ENCODE measurements at regions not wholly inside any gene's neighbourhood (a gene's known extent, or its start where the extent isn't known, plus 50 kb on each side); places are given as distances from the start of the nearest gene placed in this dataset.

DNA sequence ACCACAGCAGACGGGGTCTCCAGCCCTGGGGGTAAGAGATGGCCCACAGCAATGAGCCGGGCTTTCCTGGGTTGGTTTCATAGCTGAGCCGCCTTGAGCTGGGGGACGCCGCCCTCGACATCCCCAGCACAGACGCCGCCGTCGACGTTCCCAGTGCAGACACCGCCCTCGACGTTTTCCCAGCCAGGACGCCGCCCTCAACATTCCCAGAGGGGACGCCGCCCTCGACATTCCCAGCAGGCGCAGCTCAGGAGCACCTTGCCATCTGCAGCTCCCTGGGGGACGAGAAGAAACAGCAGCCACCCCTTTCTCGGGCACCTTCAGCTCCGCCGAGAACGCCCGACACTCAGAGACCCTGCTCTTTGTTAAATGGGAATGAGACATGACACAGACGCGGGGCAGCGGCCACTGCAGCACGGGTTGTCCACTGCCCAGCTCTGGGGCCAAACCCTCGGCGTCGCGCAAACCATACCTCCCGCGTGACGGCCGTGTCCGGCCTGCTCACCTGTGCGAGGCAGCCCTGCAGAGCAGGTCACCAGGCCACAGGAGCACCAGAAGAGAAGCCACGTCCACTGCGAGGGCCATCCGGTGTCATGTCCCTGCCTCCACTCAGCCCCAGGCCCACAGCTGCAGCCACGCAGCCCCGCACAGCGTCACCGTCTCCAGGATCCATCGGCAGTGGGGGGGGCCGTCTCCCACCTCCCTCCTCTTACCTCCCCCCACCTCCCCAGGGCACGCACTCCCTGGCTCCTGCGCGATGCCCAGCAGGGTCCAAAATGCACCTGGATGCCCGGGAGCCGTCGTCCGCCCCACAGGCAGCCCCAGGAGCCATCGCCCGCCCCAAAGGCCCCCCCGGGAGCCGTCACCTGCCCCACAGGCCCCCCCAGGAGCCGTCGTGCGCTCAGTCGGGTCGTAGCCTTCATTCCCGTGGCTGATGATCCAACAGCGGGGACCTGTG is 77.4 kb upstream of the GALNT9 start:
- no peak overlapping the region for H3K4me3 Mint-ChIP-seq
- H3K9me3 Mint-ChIP-seq = no peaks in the 10 kb centered on the region
- no peak overlapping the region for H3K27ac Mint-ChIP-seq
- DNase-seq (ENCODE audit: low spot score in 2 of 2) (no peak), ATAC-seq (ENCODE audit: low read depth) (no peak)
- H3K4me1 Mint-ChIP-seq = peaks cover 4% of the 10 kb centered on the region
- H3K36me3 Mint-ChIP-seq = no peaks in the 10 kb centered on the region
- peaks cover 15% of the 10 kb centered on the region for H3K27me3 Mint-ChIP-seq

DNA sequence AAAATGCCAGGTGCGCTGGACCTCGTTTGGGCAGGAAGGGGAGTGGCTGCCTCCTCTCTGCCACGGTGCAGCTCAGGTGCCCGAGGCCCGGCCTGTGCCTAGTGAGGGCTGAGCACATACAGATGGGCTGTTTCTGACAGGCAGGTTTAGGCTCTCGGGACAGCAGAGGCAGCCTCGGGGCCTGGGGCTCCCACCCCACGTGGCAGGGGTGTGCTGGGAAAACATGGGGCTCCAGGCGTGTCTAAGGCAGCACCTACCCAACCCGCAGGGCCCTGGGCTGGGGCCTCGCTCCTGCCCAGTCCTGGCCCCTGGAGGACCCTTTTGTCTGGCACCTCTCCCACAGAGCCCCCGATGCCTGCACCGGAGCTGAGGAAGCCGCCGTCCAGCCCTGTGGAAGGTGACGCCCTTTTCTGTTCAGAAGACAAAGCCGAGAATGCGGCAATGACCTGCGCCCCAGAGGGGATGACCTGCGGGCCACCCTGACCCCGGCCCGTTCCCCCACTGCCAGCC is 76.4 kb upstream of the GALNT9 start:
- no peaks in the 10 kb centered on the region for H3K9me3 Mint-ChIP-seq
- no peaks in the 10 kb centered on the region for H3K36me3 Mint-ChIP-seq
- DNase-seq (ENCODE audit: low spot score in 2 of 2) (no peak), ATAC-seq (ENCODE audit: low read depth) (no peak)
- H3K27me3 Mint-ChIP-seq = peaks cover 24% of the 10 kb centered on the region
- H3K4me1 Mint-ChIP-seq = peaks cover 2% of the 10 kb centered on the region
- no peak overlapping the region for H3K27ac Mint-ChIP-seq
- H3K4me3 Mint-ChIP-seq = no peak overlapping the region

DNA sequence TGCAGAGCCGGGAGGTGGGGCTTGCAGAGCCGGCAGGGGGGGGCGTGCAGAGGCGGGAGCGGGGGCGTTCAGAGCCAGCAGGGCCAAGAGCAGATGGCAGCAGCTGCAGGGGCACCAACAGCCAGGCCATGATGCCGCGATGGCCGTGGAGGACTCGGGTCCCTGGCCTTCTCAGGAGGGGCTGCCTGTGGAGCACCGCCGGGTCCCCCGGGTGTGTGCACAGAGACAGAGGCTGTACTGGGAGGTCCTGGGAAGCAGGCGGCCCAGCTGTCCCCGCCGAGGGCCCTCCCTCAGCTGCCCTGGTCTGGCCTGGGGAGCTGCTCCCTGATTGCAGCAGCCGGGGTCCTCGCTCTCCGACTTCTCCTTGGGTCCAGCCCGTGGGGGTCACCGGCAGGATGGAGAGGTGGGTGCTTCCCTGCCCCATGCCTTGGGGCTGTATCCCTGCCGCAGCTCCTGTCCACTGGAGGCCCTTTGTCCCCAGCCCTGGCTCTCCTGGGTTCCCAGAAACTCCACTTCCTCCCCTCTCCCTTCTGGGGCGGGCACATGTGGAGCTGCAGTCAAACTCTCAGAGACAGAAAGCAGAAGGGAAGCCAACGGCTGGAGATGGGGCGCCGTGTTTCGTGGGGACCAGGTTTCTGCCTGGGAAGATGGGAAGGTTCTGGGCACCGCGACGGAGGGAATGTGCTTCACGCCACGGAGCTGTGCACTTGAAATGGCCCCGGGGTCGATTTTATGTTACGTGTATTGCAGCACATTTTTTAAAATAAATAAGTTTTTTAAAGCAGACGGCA is 75.8 kb upstream of the GALNT9 start:
- ATAC-seq (ENCODE audit: low read depth) = no peak
- Mint-ChIP-seq H3K27me3 (peaks cover 24% of the 10 kb centered on the region), H3K27ac (no peak overlapping the region), H3K36me3 (no peaks in the 10 kb centered on the region), H3K4me1 (peaks cover 2% of the 10 kb centered on the region), H3K9me3 (no peaks in the 10 kb centered on the region), H3K4me3 (no peak overlapping the region)
- no peak for DNase-seq (ENCODE audit: low spot score in 2 of 2)

DNA sequence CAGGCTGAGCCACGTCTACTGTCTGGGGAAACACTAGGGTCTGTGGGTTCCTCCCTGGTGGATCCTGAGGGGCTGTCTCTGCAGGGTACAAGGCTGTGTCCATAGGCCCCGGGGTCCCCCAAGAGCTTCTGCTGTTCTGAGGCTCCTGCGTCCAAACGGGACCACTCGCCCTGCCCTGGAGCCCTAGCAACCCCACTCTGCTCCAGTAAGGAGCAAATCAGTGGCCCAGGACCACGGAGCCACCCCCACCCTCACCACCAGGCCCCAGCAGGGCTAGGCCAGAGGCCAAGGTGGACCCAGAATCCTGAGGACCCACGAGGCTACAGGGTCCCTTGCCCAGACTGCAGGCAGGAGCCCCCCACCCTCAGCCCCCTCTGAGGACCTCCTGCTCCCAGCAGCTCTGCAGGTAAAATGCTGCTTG is 75.1 kb upstream of the GALNT9 start:
- Mint-ChIP-seq H3K9me3 (no peaks in the 10 kb centered on the region), H3K4me1 (peaks cover 2% of the 10 kb centered on the region), H3K36me3 (no peaks in the 10 kb centered on the region), H3K27me3 (peaks cover 24% of the 10 kb centered on the region), H3K27ac (no peak overlapping the region), H3K4me3 (no peak overlapping the region)
- DNase-seq (ENCODE audit: low spot score in 2 of 2) (no peak), ATAC-seq (ENCODE audit: low read depth) (no peak)

DNA sequence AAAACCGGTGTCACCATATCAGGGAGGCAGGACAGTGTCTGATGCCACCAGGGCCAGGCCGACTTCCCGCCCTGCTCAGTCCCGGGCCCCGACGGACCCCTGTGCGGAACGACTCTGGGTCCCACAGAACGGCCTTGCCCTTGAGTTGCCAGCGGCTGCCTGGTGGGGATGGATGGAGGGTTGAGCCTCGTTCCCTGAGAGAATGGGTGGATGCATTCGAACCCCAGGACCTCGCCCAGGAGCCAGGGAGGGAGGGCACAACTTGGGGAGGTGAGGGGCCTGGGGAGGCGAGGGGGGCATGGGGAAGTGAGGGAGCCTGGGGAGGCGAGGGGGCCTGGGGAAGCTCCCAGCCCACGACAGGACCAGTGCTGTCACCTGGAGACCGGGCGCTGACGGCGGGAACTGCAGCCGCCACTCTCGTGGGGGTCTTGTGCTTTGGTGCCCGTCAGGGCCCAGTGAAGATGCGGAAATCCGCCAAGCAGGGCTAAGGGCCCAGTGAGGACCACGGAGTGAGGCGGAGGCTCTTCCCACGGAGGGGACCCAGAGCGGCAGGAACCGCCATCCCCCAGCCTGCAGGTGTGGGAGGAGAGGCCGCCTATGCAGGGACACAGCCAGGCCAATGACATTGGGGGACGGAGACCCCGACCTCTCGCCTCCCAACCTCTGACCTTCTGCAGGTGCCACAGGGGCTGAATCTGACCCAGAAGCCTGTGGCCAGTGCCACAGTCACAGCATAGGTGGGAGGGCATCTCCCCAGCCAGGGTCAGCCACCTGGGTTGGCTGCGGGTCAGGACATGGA is 74.4 kb upstream of the GALNT9 start:
- Mint-ChIP-seq H3K27me3 (peaks cover 24% of the 10 kb centered on the region), H3K4me3 (no peak overlapping the region), H3K4me1 (peaks cover 2% of the 10 kb centered on the region), H3K9me3 (no peaks in the 10 kb centered on the region), H3K27ac (no peak overlapping the region), H3K36me3 (no peaks in the 10 kb centered on the region)
- ATAC-seq (ENCODE audit: low read depth) (no peak), DNase-seq (ENCODE audit: low spot score in 2 of 2) (no peak)

DNA sequence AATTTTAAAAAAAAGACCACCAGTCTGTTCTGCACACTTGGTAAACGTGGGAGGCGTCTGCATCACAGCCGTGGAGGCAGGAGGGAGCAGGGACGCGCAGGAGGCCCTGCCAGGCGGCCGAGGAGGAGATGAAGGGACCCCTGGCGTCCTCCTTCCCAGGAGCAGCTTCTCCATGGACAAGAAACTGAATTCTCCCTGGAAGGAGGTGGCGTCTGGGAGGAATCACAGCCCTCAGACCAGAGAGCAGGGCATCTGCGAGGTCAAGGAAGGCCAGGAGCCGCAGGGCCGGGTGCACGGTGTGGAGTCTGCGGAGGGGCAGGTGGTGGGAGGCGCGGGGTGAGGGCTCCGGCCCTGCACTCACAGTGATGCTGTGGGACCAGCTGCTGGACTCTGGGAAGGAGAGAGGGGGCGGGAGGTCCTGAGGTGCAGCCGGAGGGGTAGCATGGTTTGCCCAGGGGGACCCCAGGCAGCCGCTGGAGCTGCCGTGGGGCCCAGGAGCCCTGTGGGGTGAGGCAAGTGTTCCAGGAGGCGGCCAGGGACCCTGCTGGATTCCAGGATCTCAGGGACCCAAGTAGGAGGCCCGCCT is 73.5 kb upstream of the GALNT9 start:
- Mint-ChIP-seq H3K4me1 (peaks cover 4% of the 10 kb centered on the region), H3K36me3 (no peaks in the 10 kb centered on the region), H3K27ac (no peak overlapping the region), H3K27me3 (peaks cover 30% of the 10 kb centered on the region), H3K4me3 (no peak overlapping the region), H3K9me3 (no peaks in the 10 kb centered on the region)
- no peak for DNase-seq (ENCODE audit: low spot score in 2 of 2)
- ATAC-seq (ENCODE audit: low read depth) = no peak

DNA sequence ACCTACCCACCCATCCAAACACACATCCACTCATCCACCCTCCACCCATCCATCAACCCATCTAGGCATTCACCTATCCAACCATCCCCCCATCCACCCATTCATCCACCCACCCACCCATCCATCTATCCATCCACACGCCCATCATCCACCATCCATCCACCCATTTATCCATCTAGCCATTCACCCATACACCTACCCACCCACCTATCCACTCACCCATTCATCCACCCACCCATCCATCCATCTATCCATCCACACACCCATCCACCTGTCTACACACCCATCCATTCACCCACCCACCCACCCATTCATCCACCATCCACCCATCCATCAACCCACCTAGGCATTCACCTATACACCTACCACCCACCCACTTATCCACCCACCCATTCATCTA is 72.6 kb upstream of the GALNT9 start:
- Mint-ChIP-seq H3K4me1 (peaks cover 9% of the 10 kb centered on the region), H3K27me3 (peaks cover 35% of the 10 kb centered on the region), H3K9me3 (no peaks in the 10 kb centered on the region), H3K27ac (no peak overlapping the region), H3K36me3 (no peaks in the 10 kb centered on the region), H3K4me3 (no peak overlapping the region)
- no peak for DNase-seq (ENCODE audit: low spot score in 2 of 2)
- ATAC-seq (ENCODE audit: low read depth) = no peak

DNA sequence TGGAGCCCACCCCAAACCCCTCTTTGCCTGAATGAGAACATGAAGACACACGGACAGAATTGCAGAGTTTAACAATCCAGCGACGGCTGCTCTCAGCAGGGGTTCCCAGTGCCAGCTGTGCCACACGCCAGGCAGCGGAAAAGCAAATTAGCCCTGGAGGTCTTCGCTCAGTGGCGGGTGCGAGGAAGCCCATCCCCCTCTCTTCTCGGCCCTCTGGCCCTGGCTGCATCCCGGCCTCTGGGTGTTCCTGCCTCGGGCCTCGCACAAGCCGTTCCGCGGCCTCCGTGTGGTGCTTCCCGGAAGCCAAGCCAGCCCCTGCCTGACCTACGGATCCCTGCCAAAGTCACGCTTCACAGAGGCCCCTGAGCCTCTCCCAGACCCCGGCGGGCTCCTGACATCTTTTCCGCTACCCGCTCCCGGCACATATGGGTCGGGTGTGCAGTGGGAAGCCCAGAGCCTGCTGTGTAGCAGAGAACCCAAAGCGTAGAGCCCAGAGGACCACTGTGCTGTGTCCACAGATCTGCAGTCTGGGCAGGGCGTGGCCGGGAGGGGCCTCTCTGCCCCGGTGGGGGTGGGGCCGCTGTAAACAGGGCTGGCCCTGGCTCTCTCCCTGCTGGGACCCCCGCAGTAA is 70.7 kb upstream of the GALNT9 start:
- H3K27ac Mint-ChIP-seq = no peak overlapping the region
- peaks cover 15% of the 10 kb centered on the region for H3K4me1 Mint-ChIP-seq
- no peak overlapping the region for H3K4me3 Mint-ChIP-seq
- H3K36me3 Mint-ChIP-seq = no peaks in the 10 kb centered on the region
- no peaks in the 10 kb centered on the region for H3K9me3 Mint-ChIP-seq
- H3K27me3 Mint-ChIP-seq = peaks cover 32% of the 10 kb centered on the region
- ATAC-seq (ENCODE audit: low read depth) = no peak
- no peak for DNase-seq (ENCODE audit: low spot score in 2 of 2)

DNA sequence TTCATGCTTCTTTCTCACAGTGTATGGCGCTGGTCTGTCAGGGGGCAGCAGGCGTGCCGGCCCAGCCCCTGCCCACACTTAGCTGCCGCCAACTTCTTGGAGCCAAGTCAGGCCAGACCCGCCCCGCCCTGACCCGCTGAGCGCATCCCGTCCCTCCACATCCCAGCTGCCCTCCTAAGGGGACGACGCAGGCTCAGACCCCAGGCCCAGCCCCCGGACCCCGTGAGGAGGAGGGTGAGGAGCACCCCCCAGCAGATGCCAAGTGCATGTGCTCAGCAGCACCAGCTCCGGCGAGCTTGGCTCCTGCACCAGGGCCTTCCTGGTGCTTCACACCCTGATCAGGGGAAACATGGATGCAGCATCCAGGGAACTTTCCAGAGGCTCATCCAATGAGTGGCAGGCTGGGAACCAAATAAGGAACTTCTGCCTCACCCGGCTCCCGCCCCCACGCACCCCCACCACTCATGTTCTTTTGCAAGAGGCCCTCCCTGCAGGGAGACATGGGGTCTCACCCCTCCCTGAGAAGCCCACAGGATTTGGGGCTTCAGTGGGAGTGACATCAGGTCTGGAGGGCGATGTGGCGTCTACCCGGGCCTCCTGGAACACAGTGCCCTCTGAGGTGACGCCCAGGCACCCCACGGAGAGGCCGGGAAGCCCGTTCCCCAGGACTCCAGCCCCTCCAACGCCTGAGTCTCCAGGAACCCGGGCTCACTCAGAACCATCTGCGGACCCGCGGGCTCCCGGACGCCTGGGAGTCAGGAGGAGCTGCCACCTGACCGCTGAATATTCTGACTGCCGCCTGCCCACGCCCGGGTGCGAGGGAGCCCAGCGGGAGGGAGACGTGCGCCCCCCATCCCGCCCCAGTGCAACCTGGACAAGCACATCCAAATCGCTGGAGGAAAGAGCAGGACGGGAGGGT is 70.0 kb upstream of the GALNT9 start:
- H3K4me3 Mint-ChIP-seq = no peak overlapping the region
- ATAC-seq (ENCODE audit: low read depth) (no peak), DNase-seq (ENCODE audit: low spot score in 2 of 2) (no peak)
- peaks cover 33% of the 10 kb centered on the region for H3K27me3 Mint-ChIP-seq
- peaks cover 15% of the 10 kb centered on the region for H3K4me1 Mint-ChIP-seq
- peaks cover 1% of the 10 kb centered on the region for H3K9me3 Mint-ChIP-seq
- no peaks in the 10 kb centered on the region for H3K36me3 Mint-ChIP-seq
- no peak overlapping the region for H3K27ac Mint-ChIP-seq

DNA sequence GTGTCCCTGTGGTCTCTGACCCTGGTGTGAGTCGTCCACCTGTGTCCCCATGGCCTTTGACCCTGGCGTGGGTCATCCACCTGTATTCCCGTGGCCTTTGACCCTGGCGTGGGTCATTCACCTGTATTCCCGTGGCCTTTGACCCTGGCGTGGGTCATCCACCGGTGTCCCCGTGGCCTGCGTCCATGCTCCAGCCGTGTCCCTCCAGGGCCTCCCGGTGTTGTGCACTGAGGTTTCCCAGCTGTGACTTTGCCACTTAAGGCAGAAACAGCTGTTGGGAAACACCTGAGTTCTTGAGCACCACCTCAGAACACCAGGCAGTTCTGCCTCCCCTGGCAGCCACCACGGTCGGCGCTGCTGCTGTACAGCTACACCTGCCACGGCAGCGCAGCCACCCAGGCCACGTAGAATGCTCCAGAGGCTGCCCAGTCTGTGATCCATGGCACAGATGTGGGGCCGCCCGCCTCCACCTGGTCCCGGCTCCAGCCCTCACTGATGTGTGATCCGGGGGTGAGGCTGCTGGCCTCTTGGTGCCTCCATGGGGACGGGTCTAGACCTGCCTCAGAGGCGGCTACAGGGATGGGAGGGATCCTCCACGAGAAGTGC is 69.1 kb upstream of the GALNT9 start:
- Mint-ChIP-seq H3K9me3 (peaks cover 1% of the 10 kb centered on the region), H3K4me3 (no peak overlapping the region), H3K36me3 (no peaks in the 10 kb centered on the region), H3K27ac (peak overlapping the region; percentile 12), H3K4me1 (peaks cover 15% of the 10 kb centered on the region), H3K27me3 (peaks cover 33% of the 10 kb centered on the region)
- ATAC-seq (ENCODE audit: low read depth) = no peak
- no peak for DNase-seq (ENCODE audit: low spot score in 2 of 2)

DNA sequence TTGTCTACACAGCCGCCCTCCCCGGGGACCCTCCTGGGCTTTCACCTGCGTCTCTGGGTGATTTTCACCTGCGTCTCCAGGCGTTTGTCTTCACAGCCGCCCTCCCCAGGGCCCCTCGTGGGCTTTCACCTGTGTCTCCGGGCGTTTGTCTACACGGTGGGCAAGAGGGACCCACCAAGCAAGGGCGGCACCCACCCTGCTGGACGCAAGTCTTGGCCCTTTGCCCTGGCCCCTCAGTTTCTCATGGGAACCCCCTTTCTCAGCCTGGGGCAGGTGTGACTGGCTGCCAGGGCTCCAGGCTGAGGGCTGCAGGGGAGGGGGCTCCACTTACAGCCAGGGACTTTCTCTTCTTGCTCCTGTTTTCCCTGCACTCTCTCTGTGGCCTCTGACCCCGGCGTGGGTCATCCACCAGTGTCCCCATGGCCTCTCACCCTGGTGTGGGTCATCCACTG is 68.6 kb upstream of the GALNT9 start:
- no peak for DNase-seq (ENCODE audit: low spot score in 2 of 2)
- H3K27ac Mint-ChIP-seq = peak overlapping the region; percentile 12
- H3K27me3 Mint-ChIP-seq = peaks cover 34% of the 10 kb centered on the region

More for the DNA sequence above, 68.6 kb upstream of the GALNT9 start:
- Mint-ChIP-seq H3K36me3 (no peaks in the 10 kb centered on the region), H3K4me1 (peaks cover 15% of the 10 kb centered on the region), H3K9me3 (peaks cover 1% of the 10 kb centered on the region), H3K4me3 (peak overlapping the region; percentile 59)
- ATAC-seq (ENCODE audit: low read depth) = peak; percentile 26
